Upper lobe of right lung (tissue), 1 donor: ENCODE measurements at regions not wholly inside any gene's neighbourhood (a gene's known extent, or its start where the extent isn't known, plus 50 kb on each side); places are given as distances from the start of the nearest gene placed in this dataset.

Experiments used
- ATAC-seq: fragments of 200-7000 bp; cut with Tn5 transposase; one replicate; pipeline ENCODE4 v1.9.1; 2020; ENCODE audit warnings: mild to moderate bottlenecking, moderate library complexity
- DNase-seq: peaks from one replicate; pipeline ENCODE4 v3.0.0-alpha.2; 2020
- H3K27ac ChIP-seq: fragments of 200-600 bp; one replicate; pipeline ENCODE4 v1.8.0; 2022
- H3K27me3 ChIP-seq: fragments of 200-600 bp; one replicate; pipeline ENCODE4 v1.8.0; 2022; ENCODE audit warnings: mild to moderate bottlenecking
- H3K36me3 ChIP-seq: fragments of 200-600 bp; one replicate; pipeline ENCODE4 v1.8.0; 2022
- H3K4me1 ChIP-seq: fragments of 200-600 bp; one replicate; pipeline ENCODE4 v1.8.0; 2022
- H3K4me3 ChIP-seq: fragments of 200-600 bp; one replicate; pipeline ENCODE4 v1.8.0; 2022; ENCODE audit warnings: mild to moderate bottlenecking
- H3K9me3 ChIP-seq: fragments of 200-600 bp; one replicate; pipeline ENCODE4 v1.8.0; 2022
- intact Hi-C: fragments of 100-400 bp; cut with DNase I; formaldehyde crosslinking; loops from one replicate; pipeline ENCODE4 v1.11.0; 2022
- TF ChIP-seq, protein P1 (sequence below): fragments of 200-600 bp; IDR thresholded peaks from one replicate; pipeline ENCODE4 v1.8.0; 2022; ENCODE audit warnings: antibody characterized with exemption
- donor health status: DM: no; HTN: yes; CAD: no; lungs with severe emphysema.

DNA sequence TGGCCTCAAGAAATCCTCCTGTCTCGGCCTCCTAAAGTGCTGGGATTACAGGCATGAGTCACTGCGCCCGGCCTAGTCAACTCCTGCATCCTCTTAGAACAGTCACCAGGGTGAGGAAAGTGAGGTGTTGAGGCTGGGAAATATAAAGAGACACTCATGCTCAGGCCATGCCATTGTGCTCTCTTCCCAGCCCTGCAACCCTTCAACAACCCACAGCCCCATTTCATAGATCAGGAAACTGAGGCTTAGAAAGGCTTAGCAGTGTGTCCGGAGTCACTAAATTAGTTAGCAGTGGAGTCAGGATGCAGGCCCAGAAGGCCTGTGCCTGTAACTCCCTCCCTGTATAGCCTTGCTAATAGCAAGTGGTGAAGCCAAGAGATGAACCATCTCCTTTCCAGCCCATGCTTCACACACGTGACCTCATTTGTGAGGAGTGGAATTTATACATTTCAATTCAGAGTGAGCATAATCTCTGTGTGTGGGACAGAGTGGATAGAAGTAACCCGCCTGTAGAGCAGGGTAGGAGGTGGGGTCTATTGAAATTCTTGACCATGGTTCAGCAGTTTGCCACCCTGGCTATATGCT is 51.7 kb upstream of the USP3 start:
- Histone ChIP-seq H3K4me1 (peaks cover 10% of the 10 kb centered on the region), H3K27me3 (no peaks in the 10 kb centered on the region), H3K4me3 (no peak overlapping the region), H3K27ac (no peak overlapping the region), H3K9me3 (no peaks in the 10 kb centered on the region), H3K36me3 (no peaks in the 10 kb centered on the region)
- intact Hi-C loops, result no loop called here
- no peak for DNase-seq
- no peak for ATAC-seq
- TF ChIP-seq, protein P1, sequence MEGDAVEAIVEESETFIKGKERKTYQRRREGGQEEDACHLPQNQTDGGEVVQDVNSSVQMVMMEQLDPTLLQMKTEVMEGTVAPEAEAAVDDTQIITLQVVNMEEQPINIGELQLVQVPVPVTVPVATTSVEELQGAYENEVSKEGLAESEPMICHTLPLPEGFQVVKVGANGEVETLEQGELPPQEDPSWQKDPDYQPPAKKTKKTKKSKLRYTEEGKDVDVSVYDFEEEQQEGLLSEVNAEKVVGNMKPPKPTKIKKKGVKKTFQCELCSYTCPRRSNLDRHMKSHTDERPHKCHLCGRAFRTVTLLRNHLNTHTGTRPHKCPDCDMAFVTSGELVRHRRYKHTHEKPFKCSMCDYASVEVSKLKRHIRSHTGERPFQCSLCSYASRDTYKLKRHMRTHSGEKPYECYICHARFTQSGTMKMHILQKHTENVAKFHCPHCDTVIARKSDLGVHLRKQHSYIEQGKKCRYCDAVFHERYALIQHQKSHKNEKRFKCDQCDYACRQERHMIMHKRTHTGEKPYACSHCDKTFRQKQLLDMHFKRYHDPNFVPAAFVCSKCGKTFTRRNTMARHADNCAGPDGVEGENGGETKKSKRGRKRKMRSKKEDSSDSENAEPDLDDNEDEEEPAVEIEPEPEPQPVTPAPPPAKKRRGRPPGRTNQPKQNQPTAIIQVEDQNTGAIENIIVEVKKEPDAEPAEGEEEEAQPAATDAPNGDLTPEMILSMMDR, result no peak

DNA sequence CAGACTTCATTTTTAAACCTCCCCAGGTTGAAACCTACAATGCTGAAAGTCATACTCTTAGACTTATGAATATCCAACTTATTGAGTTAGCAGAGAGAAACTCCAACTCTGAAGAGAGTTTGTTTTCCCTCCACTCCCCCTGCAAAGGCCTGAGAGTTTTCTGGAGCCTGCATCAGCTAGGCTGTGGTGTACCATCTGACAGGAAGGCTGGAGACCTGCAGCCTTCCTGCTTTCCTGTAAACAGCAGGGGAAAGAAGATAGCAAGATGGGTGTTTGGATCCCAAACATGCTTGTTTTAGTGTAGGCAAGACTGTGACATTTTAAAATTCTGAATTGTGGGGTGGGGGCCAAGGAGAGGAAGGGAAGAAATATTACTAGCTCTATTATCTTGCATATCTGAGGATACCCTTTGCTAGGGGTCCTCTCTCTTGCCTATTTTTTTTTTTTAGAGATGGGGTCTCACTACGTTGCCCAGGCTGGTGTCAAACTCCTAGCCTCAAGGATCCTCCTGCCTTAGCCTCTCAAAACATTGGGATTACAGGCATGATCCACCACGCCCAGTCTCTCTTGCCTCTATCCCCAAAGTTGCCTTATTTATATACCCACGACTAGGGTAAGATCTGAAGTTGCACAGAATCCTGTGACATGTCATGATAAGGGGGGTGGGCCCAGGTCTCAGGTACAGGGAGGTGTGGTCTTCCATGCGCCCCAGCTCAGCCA is 51.0 kb upstream of the USP3 start:
- Histone ChIP-seq H3K4me1 (peaks cover 10% of the 10 kb centered on the region), H3K36me3 (no peaks in the 10 kb centered on the region), H3K27me3 (no peaks in the 10 kb centered on the region), H3K27ac (no peak overlapping the region), H3K4me3 (no peak overlapping the region), H3K9me3 (no peaks in the 10 kb centered on the region)
- ATAC-seq, result no peak
- TF ChIP-seq, protein P1, result no peak
- intact Hi-C loops, result no loop called here
- DNase-seq, result no peak

DNA sequence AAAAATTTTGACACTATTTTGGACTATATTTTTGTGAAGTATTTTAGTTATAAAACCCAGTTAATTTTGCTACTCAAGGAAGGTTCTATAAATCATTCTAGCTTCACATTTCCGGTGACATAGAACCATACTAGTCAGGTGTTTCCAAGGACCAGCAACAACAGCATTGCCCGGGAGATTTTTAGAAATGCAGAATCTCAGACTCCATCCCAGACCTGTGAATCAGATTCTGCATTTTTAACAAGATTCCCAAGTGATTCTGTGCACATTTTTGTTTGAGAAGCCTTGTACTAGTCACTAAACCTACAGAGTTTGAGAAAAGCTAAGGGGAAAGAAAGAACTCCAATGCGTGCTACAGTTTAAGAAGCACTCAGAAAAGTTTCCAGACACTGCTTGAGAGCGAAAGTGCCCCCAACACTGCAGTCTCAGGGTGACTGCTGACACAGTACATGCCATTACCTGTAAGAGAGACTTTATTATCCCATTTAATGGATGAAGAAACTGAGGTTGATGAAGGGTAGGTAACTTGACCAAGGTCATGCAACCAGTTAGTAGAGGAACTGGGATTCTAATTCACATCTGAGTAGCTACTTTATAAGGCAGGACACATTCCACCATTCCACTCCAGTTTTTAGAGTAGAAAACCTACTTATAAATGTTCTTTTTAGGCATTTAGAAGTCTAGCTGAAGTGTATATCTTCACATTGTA is 49.7 kb upstream of the USP3 start:
- Histone ChIP-seq H3K36me3 (no peaks in the 10 kb centered on the region), H3K27ac (no peak overlapping the region), H3K4me3 (no peak overlapping the region), H3K27me3 (no peaks in the 10 kb centered on the region), H3K9me3 (no peaks in the 10 kb centered on the region), H3K4me1 (peaks cover 7% of the 10 kb centered on the region)
- TF ChIP-seq, protein P1, result no peak
- DNase-seq (no peak), ATAC-seq (no peak)
- intact Hi-C loops, result no loop called here
